CD4-positive, alpha-beta T cell (primary cell): ENCODE measurements at regions not wholly inside any gene's neighbourhood (a gene's known extent, or its start where the extent isn't known, plus 50 kb on each side); places are given as distances from the start of the nearest gene placed in this dataset.
A peak's percentile ranks its signal among the peaks of the same experiment; 100 is the strongest.

ENCODE experiments used
- ATAC-seq: fragments of 200-7000 bp; cut with Tn5 transposase; one replicate; pipeline ENCODE4 v1.10.0; 2022; ENCODE audit warnings: mild to moderate bottlenecking; ENCODE audit not compliant: poor library complexity
- CTCF ChIA-PET: fragments of 350-600 bp; sonication (Branson Sonifier 250); formaldehyde crosslinking; loops from one replicate; lab custom pipeline; 2021; ENCODE audit warnings: antibody characterized with exemption, inconsistent platforms; lab: Charles Lee
- POLR2A ChIA-PET: fragments of 350-600 bp; sonication (Branson Sonifier 250); formaldehyde crosslinking; loops from one replicate; lab custom pipeline; 2021; ENCODE audit warnings: antibody characterized with exemption, inconsistent platforms; lab: Charles Lee
- DNase-seq, 14 experiments: peaks; one replicate each; pipeline ENCODE4 v3.0.0-alpha.2; 2013 to 2020; ENCODE audit warnings: mixed read lengths in 2 of 14
- H3K27ac ChIP-seq, 2 donors: one replicate each; pipeline versions ENCODE4 v1.5.1 to v1.7.0; 2013; ENCODE audit warnings: low read length in 2 of 2, low read depth in 1 of 2, mild to moderate bottlenecking in 1 of 2
- H3K27me3 ChIP-seq, 2 experiments: 1 replicate in 1 of 2; 2 replicates in 1 of 2; pipeline versions ENCODE4 v1.6.1 to v1.7.0; 2013; ENCODE audit warnings: low read length in 2 of 2, control low read depth in 1 of 2, mild to moderate bottlenecking in 1 of 2, moderate library complexity in 1 of 2; ENCODE audit not compliant: insufficient read depth in 2 of 2, control insufficient read depth in 1 of 2
- H3K36me3 ChIP-seq: one replicate; pipeline ENCODE4 v1.6.1; 2013; ENCODE audit warnings: low read length, control low read depth; ENCODE audit not compliant: insufficient read depth
- H3K4me1 ChIP-seq: one replicate; pipeline ENCODE4 v1.6.1; 2013; ENCODE audit warnings: low read length, control low read depth; ENCODE audit not compliant: insufficient read depth
- H3K4me3 ChIP-seq: one replicate; pipeline ENCODE4 v1.5.1; 2013; ENCODE audit warnings: mild to moderate bottlenecking, low read length, moderate library complexity
- H3K9me3 ChIP-seq, 2 experiments: 1 replicate in 1 of 2; 2 replicates in 1 of 2; pipeline versions ENCODE4 v1.6.1 to v1.7.0; 2013; ENCODE audit warnings: low read length in 2 of 2, mild to moderate bottlenecking in 2 of 2, control low read depth in 1 of 2, moderate library complexity in 1 of 2; ENCODE audit not compliant: control insufficient read depth in 1 of 2, insufficient read depth in 1 of 2
- H3K27ac Mint-ChIP-seq: one replicate; pipeline ENCODE4 v1.8.0; 2020; ENCODE audit warnings: mixed read lengths
- H3K27me3 Mint-ChIP-seq: one replicate; pipeline ENCODE4 v1.8.0; 2021; ENCODE audit warnings: mixed read lengths
- H3K36me3 Mint-ChIP-seq: one replicate; pipeline ENCODE4 v1.8.0; 2021; ENCODE audit warnings: low read depth, mixed read lengths
- H3K4me1 Mint-ChIP-seq: one replicate; pipeline ENCODE4 v1.8.0; 2021; ENCODE audit warnings: low read depth, mixed read lengths
- H3K4me3 Mint-ChIP-seq: one replicate; pipeline ENCODE4 v1.8.0; 2020; ENCODE audit warnings: mild to moderate bottlenecking, mixed read lengths
- H3K9me3 Mint-ChIP-seq: one replicate; pipeline ENCODE4 v1.8.0; 2020; ENCODE audit warnings: mixed read lengths
- intact Hi-C, 2 experiments: fragments of 100-400 bp; cut with DNase I in 1 of 2; cut with micrococcal nuclease in 1 of 2; formaldehyde crosslinking; loops; one replicate each; pipeline versions ENCODE4 v1.15.1 to v1.9.0; 2023 to 2025; cut with DNase I, micrococcal nuclease
- TF ChIP-seq, protein P1 (sequence below): fragments of 200-600 bp; IDR thresholded peaks from one replicate; pipeline ENCODE4 v1.8.0; 2022; ENCODE audit warnings: antibody characterized with exemption, mild to moderate bottlenecking

DNA sequence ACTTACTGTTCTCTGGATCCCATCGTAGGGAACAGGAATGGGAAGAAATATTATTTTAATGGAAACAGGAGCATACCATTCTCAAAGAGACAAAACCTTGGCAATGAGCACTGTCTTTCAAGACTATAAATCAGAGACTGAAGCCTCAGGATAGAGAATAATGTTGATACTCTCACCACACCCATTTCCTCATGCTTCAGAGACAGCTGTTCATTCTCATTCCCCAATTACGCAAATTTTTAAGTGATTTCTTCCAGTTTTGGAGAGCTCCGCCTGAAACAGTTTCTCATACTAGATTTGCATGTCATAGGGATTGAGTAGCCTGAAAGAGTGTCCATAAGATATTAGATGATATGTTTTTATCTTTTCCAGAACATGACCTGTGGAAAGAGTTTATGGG is 290.5 kb upstream of the RASA1 start:
- Histone ChIP-seq H3K27me3 (no peaks in the 10 kb centered on the region), H3K27ac (no peak overlapping the region), H3K36me3 (no peaks in the 10 kb centered on the region), H3K9me3 (no peaks in the 10 kb centered on the region), H3K4me1 (no peaks in the 10 kb centered on the region), H3K4me3 (no peak overlapping the region)
- H3K27me3 Mint-ChIP-seq, result peaks cover 37% of the 10 kb centered on the region
- no peak overlapping the region for H3K27ac Mint-ChIP-seq
- TF ChIP-seq, protein P1, sequence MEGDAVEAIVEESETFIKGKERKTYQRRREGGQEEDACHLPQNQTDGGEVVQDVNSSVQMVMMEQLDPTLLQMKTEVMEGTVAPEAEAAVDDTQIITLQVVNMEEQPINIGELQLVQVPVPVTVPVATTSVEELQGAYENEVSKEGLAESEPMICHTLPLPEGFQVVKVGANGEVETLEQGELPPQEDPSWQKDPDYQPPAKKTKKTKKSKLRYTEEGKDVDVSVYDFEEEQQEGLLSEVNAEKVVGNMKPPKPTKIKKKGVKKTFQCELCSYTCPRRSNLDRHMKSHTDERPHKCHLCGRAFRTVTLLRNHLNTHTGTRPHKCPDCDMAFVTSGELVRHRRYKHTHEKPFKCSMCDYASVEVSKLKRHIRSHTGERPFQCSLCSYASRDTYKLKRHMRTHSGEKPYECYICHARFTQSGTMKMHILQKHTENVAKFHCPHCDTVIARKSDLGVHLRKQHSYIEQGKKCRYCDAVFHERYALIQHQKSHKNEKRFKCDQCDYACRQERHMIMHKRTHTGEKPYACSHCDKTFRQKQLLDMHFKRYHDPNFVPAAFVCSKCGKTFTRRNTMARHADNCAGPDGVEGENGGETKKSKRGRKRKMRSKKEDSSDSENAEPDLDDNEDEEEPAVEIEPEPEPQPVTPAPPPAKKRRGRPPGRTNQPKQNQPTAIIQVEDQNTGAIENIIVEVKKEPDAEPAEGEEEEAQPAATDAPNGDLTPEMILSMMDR, result no peak
- no peaks in the 10 kb centered on the region for H3K36me3 Mint-ChIP-seq
- no peak for ATAC-seq
- no peak for DNase-seq
- ChIA-PET POLR2A (no interaction called here), CTCF (no interaction called here)
- no peak overlapping the region for H3K4me3 Mint-ChIP-seq
- H3K9me3 Mint-ChIP-seq, result no peaks in the 10 kb centered on the region
- H3K4me1 Mint-ChIP-seq, result no peaks in the 10 kb centered on the region
- intact Hi-C loops, result no loop called here

GRCh38 chr5:86977808-86978207 is 289.9 kb upstream of the RASA1 start:
- no peaks in the 10 kb centered on the region for H3K4me1 Mint-ChIP-seq
- POLR2A ChIA-PET, result no interaction called here
- no peak overlapping the region for H3K4me3 Mint-ChIP-seq
- no peak for ATAC-seq
- Histone ChIP-seq H3K4me3 (no peak overlapping the region), H3K4me1 (no peaks in the 10 kb centered on the region), H3K27me3 (no peaks in the 10 kb centered on the region), H3K36me3 (no peaks in the 10 kb centered on the region), H3K27ac (no peak overlapping the region), H3K9me3 (no peaks in the 10 kb centered on the region)
- CTCF ChIA-PET, result no interaction called here
- no peak for DNase-seq
- TF ChIP-seq, protein P1, result no peak
- H3K27ac Mint-ChIP-seq, result no peak overlapping the region
- intact Hi-C loops, result no loop called here
- peaks cover 35% of the 10 kb centered on the region for H3K27me3 Mint-ChIP-seq
- no peaks in the 10 kb centered on the region for H3K9me3 Mint-ChIP-seq
- no peaks in the 10 kb centered on the region for H3K36me3 Mint-ChIP-seq

DNA sequence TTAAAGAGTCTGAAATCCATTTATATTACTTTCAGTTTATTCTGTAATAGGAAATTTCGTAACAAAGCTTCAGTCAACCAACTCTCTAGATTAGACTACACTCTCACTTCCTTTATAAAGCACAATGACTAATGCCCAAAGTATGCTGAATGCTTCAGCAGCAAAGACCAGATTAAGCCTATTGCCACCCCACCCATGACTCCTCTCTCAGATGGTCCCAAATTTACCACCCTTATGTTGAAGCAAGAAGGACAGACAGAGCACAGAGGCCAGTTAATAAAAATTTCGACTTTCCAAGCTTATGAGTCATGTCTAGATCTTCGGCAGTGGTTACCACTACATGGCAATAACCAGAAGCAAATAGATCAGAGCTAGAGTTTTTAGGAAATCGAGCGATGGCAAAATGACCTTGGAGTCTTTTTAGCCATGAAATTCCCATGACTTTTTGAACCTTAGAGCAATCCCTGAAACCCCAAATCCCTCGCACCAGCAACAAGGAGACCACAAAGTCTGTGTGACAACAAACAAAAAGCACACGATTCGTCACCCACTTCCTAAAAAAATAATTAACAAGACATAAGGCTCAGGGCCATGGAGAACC is 287.8 kb upstream of the RASA1 start:
- no peak overlapping the region for H3K4me3 ChIP-seq
- peak in 3 of 14 experiments; percentile 8 to 53 (median 39) for DNase-seq
- Mint-ChIP-seq H3K36me3 (no peaks in the 10 kb centered on the region), H3K9me3 (no peaks in the 10 kb centered on the region), H3K27me3 (peaks cover 30% of the 10 kb centered on the region), H3K4me3 (no peak overlapping the region), H3K4me1 (no peaks in the 10 kb centered on the region), H3K27ac (no peak overlapping the region)
- intact Hi-C loops, result no loop called here
- no peaks in the 10 kb centered on the region for H3K36me3 ChIP-seq
- no peaks in the 10 kb centered on the region for H3K4me1 ChIP-seq
- no peak overlapping the region for H3K27ac ChIP-seq
- no peaks in the 10 kb centered on the region for H3K27me3 ChIP-seq
- POLR2A ChIA-PET, result no interaction called here
- CTCF ChIA-PET, result no interaction called here
- TF ChIP-seq, protein P1, result no peak
- no peaks in the 10 kb centered on the region for H3K9me3 ChIP-seq
- ATAC-seq, result no peak
